Colonic mucosa (tissue), 4 donors: ENCODE measurements at regions not wholly inside any gene's neighbourhood (a gene's known extent, or its start where the extent isn't known, plus 50 kb on each side); places are given as distances from the start of the nearest gene placed in this dataset.

Experiments used
- DNase-seq: peaks from one replicate; pipeline ENCODE4 v3.0.0-alpha.2; 2020
- H3K27ac ChIP-seq: fragments of 200-600 bp; one replicate; pipeline ENCODE4 v1.8.0; 2021
- H3K27me3 ChIP-seq: fragments of 200-600 bp; one replicate; pipeline ENCODE4 v1.8.0; 2021
- H3K36me3 ChIP-seq: fragments of 200-600 bp; one replicate; pipeline ENCODE4 v1.8.0; 2021
- H3K4me1 ChIP-seq: fragments of 200-600 bp; one replicate; pipeline ENCODE4 v1.8.0; 2021; ENCODE audit warnings: mild to moderate bottlenecking
- H3K4me3 ChIP-seq: fragments of 200-600 bp; one replicate; pipeline ENCODE4 v1.8.0; 2021
- H3K9ac ChIP-seq, 2 donors: one replicate each; pipeline ENCODE4 v1.7.0; 2013; ENCODE audit warnings: control low read depth in 2 of 2, low read depth in 2 of 2, low read length in 2 of 2
- H3K9me3 ChIP-seq: fragments of 200-600 bp; one replicate; pipeline ENCODE4 v1.8.0; 2021
- intact Hi-C: fragments of 100-400 bp; cut with DNase I; formaldehyde crosslinking; loops from one replicate; pipeline ENCODE4 v1.14.1; 2022
- TF ChIP-seq, protein P1 (sequence below): fragments of 200-600 bp; IDR thresholded peaks from one replicate; pipeline ENCODE4 v1.8.0; 2022; ENCODE audit warnings: antibody characterized with exemption, mild to moderate bottlenecking
- donor health status: healthy.
- donor health status: DM: no; HTN: no; CAD: no.
- donor health status: DM: no; HTN: no; CAD: no.

DNA sequence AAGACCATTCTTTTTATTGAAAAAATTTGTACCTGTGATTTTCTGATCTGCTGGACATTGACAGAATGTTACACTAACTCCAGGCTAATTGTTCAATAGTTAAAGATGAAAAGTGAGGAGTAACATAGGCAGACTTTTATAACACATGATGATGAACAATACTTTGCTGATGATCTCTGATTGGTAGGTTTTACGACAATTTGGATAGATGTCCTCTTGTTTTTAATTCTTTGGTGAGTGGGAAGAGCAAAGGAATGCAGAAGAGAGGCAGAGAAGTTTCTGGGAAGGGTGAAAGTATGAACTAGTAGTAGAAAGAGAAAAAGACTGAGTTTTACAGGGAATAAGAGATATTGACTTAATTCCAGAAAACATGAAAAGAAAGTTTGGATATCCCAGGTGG, 267.3 kb upstream of the HAND2 start:
- no peaks in the 10 kb centered on the region for H3K36me3 ChIP-seq
- no peak for DNase-seq
- H3K4me3 ChIP-seq = no peak overlapping the region
- no peaks in the 10 kb centered on the region for H3K4me1 ChIP-seq
- TF ChIP-seq, protein P1, sequence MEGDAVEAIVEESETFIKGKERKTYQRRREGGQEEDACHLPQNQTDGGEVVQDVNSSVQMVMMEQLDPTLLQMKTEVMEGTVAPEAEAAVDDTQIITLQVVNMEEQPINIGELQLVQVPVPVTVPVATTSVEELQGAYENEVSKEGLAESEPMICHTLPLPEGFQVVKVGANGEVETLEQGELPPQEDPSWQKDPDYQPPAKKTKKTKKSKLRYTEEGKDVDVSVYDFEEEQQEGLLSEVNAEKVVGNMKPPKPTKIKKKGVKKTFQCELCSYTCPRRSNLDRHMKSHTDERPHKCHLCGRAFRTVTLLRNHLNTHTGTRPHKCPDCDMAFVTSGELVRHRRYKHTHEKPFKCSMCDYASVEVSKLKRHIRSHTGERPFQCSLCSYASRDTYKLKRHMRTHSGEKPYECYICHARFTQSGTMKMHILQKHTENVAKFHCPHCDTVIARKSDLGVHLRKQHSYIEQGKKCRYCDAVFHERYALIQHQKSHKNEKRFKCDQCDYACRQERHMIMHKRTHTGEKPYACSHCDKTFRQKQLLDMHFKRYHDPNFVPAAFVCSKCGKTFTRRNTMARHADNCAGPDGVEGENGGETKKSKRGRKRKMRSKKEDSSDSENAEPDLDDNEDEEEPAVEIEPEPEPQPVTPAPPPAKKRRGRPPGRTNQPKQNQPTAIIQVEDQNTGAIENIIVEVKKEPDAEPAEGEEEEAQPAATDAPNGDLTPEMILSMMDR = no peak
- H3K9ac ChIP-seq = no peak overlapping the region
- H3K9me3 ChIP-seq = no peaks in the 10 kb centered on the region
- intact Hi-C loops = no loop called here
- no peak overlapping the region for H3K27ac ChIP-seq
- no peaks in the 10 kb centered on the region for H3K27me3 ChIP-seq

DNA sequence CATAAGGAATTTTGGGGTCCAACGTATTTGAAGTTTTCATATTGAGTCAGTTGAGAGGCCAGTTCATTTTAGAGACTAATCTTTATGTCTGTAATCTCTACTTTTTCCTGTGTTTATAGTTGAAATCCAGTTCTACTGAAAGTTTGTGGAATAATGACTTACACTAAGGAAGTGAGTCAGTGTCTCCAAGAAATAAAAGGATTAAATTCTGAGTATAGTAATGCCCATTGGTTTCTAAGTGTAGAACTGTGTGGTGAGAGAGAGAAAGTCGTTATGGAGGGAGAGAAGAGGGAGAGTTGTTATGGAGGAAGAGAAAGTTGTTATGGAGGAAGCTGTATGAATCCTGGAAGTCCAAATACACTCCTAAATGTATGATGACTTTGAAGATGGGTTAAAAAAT, 264.6 kb upstream of the HAND2 start:
- Histone ChIP-seq H3K27ac (no peak overlapping the region), H3K9me3 (no peaks in the 10 kb centered on the region), H3K27me3 (no peaks in the 10 kb centered on the region), H3K9ac (no peak overlapping the region), H3K36me3 (no peaks in the 10 kb centered on the region), H3K4me3 (no peak overlapping the region), H3K4me1 (no peaks in the 10 kb centered on the region)
- DNase-seq = no peak
- TF ChIP-seq, protein P1 = no peak
- intact Hi-C loops = no loop called here

DNA sequence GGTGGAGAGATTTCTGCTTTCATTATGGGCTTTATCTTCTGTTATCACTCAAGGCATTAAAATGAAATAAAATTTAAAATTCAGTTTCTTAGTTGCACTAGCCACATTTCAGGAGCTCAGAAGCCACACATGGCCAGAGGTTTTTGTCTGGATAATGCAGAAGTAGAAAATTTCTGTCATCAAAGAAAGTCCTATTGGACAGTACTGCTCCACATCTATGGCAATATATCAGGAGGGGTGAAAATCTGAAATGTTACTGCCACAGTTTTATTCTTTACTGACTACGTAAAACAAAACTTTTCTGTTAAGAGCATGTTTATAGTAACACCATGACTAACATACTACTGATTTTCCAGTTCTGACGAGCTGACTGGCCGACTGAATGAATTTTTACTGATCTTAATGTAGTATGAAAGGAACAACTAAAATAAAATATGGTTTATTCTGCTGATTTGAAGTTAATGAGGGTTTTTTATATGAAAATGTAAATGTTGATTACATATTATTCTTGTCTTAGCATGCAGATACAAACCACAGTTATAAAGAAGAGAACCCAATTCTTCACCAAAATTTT, 264.0 kb upstream of the HAND2 start:
- TF ChIP-seq, protein P1 = no peak
- DNase-seq = no peak
- intact Hi-C loops = no loop called here
- Histone ChIP-seq H3K27ac (no peak overlapping the region), H3K9ac (no peak overlapping the region), H3K4me1 (no peaks in the 10 kb centered on the region), H3K9me3 (no peaks in the 10 kb centered on the region), H3K27me3 (no peaks in the 10 kb centered on the region), H3K36me3 (no peaks in the 10 kb centered on the region), H3K4me3 (no peak overlapping the region)

DNA sequence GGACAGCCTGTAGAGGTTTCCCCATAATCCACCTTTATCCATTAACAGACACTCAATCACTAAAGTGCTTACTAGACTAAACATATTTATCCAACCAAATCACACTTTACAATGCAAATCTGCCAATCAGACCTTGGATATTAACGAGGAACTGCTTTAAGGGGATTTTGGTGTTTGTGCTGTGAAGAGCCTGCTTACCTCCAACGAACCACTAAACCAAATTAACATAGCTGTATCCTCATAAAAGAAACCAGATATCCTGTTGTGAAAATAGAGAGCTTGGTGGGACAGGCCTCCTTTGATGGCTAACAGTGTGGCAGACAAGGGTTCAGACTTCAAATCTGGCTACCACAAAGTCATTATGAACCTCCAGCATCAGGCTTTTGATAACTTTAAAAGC, 252.6 kb upstream of the HAND2 start:
- intact Hi-C loops = no loop called here
- Histone ChIP-seq H3K27ac (no peak overlapping the region), H3K4me1 (no peaks in the 10 kb centered on the region), H3K27me3 (no peaks in the 10 kb centered on the region), H3K9me3 (no peaks in the 10 kb centered on the region), H3K36me3 (no peaks in the 10 kb centered on the region), H3K4me3 (no peak overlapping the region), H3K9ac (no peak overlapping the region)
- TF ChIP-seq, protein P1 = no peak
- no peak for DNase-seq

DNA sequence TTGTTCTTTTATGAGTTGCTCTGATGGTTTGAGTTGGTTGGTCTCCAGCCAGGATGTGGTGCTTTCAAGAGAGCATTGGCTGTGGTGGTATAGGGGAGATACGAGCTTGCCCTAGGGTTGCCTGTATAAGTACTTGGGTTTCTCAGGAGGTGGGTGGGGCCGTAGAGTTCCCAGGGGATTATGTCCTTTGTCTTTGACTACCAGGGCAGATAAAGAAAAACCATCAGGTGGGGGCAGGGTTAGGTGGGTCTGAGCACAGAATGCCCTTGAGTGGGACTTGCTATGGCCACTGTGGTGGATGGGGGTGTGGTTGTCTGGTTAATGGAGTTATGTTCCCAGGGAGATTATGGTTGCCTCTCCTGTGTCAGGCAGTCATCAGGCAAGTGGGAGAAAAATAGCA, 247.9 kb upstream of the HAND2 start:
- no peak overlapping the region for H3K9ac ChIP-seq
- H3K4me1 ChIP-seq = no peaks in the 10 kb centered on the region
- no peak overlapping the region for H3K4me3 ChIP-seq
- H3K36me3 ChIP-seq = no peaks in the 10 kb centered on the region
- no peaks in the 10 kb centered on the region for H3K27me3 ChIP-seq
- no peak for DNase-seq
- no peaks in the 10 kb centered on the region for H3K9me3 ChIP-seq
- no peak overlapping the region for H3K27ac ChIP-seq
- TF ChIP-seq, protein P1 = no peak
- intact Hi-C loops = no loop called here
